Testis (tissue), 2 donors: ENCODE measurements at regions not wholly inside any gene's neighbourhood (a gene's known extent, or its start where the extent isn't known, plus 50 kb on each side); places are given as distances from the start of the nearest gene placed in this dataset.

ENCODE experiments used
- DNase-seq: peaks from one replicate; pipeline ENCODE4 v3.0.0-alpha.2; 2019
- H3K27ac ChIP-seq, 2 donors: fragments of 200-600 bp; sonication (generic); one replicate each; pipeline ENCODE4 v1.5.1; 2019
- H3K27me3 ChIP-seq: fragments of 200-600 bp; sonication (generic); one replicate; pipeline ENCODE4 v1.5.1; 2019
- H3K36me3 ChIP-seq: fragments of 200-600 bp; sonication (generic); one replicate; pipeline ENCODE4 v1.5.1; 2017; ENCODE audit warnings: low read depth; ENCODE audit errors: missing control alignments
- H3K4me1 ChIP-seq: fragments of 200-600 bp; sonication (generic); one replicate; pipeline ENCODE4 v1.5.1; 2019
- H3K4me3 ChIP-seq, 2 donors: fragments of 200-600 bp; sonication (generic); one replicate each; pipeline ENCODE4 v1.5.1; 2017 to 2019
- H3K9me3 ChIP-seq: fragments of 200-600 bp; sonication (generic); one replicate; pipeline ENCODE4 v1.5.1; 2017
- POLR2A ChIP-seq: fragments of 450-650 bp; IDR thresholded peaks from one replicate; pipeline ENCODE4 v1.6.1; 2017; ENCODE audit warnings: antibody characterized with exemption, mild to moderate bottlenecking, moderate library complexity
- WGBS, 2 donors: methylation state at CpG; one replicate each; pipeline ENCODE4 v1.1.5; 2018; 5-methylcytosine and 5-hydroxymethylcytosine counted together
- intact Hi-C: fragments of 100-400 bp; cut with DNase I; formaldehyde crosslinking; loops from one replicate; pipeline ENCODE4 v1.15.1; 2023; ENCODE audit warnings: low total_unique reads
- TF ChIP-seq, protein P1 (sequence below), 3 experiments: fragments of 450-650 bp in 2 of 3; fragments of 200-600 bp in 1 of 3; sonication (generic) in 1 of 3; IDR thresholded peaks; one replicate each; pipeline ENCODE4 v1.5.1; 2016 to 2019; ENCODE audit warnings: antibody characterized with exemption in 3 of 3, mild to moderate bottlenecking in 2 of 3, moderate library complexity in 1 of 3

DNA sequence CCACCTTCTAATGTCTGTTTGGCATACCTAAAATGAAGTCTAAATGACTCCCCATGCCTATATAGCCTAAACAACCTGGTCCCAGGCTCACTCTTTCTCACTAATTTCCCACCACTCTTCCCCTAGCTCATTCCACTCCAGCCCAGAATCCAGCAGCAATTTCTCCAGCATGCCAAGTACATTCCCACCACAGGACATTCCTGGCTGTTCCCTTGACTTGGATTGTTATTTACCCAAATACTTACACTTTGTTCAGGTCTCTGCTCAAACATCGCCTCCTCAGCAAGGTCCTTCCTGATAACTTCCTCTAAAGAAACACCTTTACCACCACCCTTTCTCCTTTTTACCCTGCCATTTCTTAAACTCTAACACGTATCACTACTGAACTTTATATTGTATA, 743.4 kb downstream of the RPS29 start:
- intact Hi-C loops = no loop called here
- H3K36me3 ChIP-seq = no peaks in the 10 kb centered on the region
- no peaks in the 10 kb centered on the region for H3K27me3 ChIP-seq
- TF ChIP-seq POLR2A = no peak
- TF ChIP-seq, protein P1, sequence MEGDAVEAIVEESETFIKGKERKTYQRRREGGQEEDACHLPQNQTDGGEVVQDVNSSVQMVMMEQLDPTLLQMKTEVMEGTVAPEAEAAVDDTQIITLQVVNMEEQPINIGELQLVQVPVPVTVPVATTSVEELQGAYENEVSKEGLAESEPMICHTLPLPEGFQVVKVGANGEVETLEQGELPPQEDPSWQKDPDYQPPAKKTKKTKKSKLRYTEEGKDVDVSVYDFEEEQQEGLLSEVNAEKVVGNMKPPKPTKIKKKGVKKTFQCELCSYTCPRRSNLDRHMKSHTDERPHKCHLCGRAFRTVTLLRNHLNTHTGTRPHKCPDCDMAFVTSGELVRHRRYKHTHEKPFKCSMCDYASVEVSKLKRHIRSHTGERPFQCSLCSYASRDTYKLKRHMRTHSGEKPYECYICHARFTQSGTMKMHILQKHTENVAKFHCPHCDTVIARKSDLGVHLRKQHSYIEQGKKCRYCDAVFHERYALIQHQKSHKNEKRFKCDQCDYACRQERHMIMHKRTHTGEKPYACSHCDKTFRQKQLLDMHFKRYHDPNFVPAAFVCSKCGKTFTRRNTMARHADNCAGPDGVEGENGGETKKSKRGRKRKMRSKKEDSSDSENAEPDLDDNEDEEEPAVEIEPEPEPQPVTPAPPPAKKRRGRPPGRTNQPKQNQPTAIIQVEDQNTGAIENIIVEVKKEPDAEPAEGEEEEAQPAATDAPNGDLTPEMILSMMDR (IDR thresholded peaks at IDR 0.05) = no peak
- no peaks in the 10 kb centered on the region for H3K9me3 ChIP-seq
- no peak for DNase-seq
- H3K27ac ChIP-seq = no peak overlapping the region
- 76 to 93% methylated on average over 2 of the region's 2 CpGs for WGBS, 2 donors
- H3K4me3 ChIP-seq = no peak overlapping the region
- H3K4me1 ChIP-seq = no peaks in the 10 kb centered on the region

DNA sequence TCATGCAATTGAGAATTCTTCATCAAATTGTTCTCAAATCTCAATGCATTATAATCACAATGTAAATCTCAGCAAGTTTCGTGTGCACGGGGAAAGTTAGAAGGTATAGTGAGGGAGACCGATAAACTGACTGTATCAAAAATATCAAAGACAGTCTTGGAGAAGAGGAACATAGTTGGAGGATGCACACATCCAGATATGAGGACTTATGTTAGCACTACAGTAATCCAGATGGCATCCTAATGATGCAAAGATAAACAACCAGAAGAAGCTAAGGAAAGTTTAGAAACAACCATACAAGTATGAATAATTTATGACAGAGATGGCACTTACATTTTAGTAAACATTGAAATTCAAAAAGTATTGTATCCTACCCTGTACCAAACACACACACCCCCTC, 760.1 kb downstream of the RPS29 start:
- 91 to 93% methylated on average over 3 of the region's 3 CpGs for whole genome bisulfite sequencing, 2 donors
- no peaks in the 10 kb centered on the region for H3K36me3 ChIP-seq
- no peaks in the 10 kb centered on the region for H3K27me3 ChIP-seq
- H3K4me3 ChIP-seq = no peak overlapping the region
- DNase-seq = no peak
- intact Hi-C loops = no loop called here
- no peaks in the 10 kb centered on the region for H3K9me3 ChIP-seq
- TF ChIP-seq POLR2A = no peak
- TF ChIP-seq, protein P1 (IDR thresholded peaks at IDR 0.05) = no peak
- no peaks in the 10 kb centered on the region for H3K4me1 ChIP-seq
- H3K27ac ChIP-seq = no peak overlapping the region

DNA sequence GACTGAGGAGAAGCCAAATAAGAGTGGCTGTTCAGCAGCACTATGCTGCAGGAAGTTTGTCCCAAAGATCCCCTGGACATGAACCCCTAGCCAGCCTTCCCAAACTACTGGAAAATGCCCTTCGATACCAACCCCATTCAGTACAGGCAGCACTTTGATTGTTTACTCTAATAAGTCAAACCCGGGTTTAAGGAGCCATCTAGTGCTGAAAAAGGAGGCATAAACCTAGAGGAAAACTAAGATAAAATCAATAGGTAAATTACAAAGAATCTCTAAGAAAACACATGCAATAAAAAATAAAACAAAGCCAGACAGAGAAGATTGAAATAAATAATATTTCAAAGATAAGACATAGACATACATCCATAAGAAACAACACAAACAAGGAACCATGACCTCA, 771.6 kb downstream of the RPS29 start:
- no peaks in the 10 kb centered on the region for H3K9me3 ChIP-seq
- H3K27me3 ChIP-seq = no peaks in the 10 kb centered on the region
- H3K27ac ChIP-seq = no peak overlapping the region
- 83 to 86% methylated on average over 2 of the region's 2 CpGs for WGBS, 2 donors
- no peak overlapping the region for H3K4me3 ChIP-seq
- no peak for DNase-seq
- TF ChIP-seq, protein P1 (IDR thresholded peaks at IDR 0.05) = no peak
- TF ChIP-seq POLR2A = no peak
- no peaks in the 10 kb centered on the region for H3K36me3 ChIP-seq
- intact Hi-C loops = no loop called here
- H3K4me1 ChIP-seq = no peaks in the 10 kb centered on the region

DNA sequence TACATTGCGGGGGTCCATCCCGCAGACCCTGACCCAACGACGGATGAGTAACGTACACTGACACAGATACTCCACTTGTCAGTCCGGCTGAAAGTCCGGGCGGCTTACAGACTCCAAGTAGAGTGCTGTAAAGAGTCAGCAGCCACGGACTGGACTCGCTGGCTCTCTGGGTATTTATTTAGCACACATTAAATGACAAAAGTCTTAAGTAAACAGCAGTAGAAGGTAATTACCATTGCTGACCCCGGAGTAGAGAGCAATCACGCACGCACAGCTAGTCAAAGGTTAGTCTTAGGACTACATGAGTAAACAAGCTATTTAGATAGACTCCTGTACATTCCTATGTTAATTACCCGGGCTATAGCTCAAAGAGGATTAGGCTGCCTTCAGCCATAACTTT, 780.9 kb downstream of the RPS29 start:
- Histone ChIP-seq H3K36me3 (no peaks in the 10 kb centered on the region), H3K4me1 (no peaks in the 10 kb centered on the region), H3K27me3 (no peaks in the 10 kb centered on the region), H3K4me3 (peak overlapping the region in 1 of 2 donors; percentile 4), H3K27ac (no peak overlapping the region), H3K9me3 (no peaks in the 10 kb centered on the region)
- peak; percentile 23 for DNase-seq
- intact Hi-C loops = no loop called here
- no peak for TF ChIP-seq POLR2A
- TF ChIP-seq, protein P1 (IDR thresholded peaks at IDR 0.05) = no peak
- WGBS, 2 donors = 37 to 48% methylated on average over 14 of the region's 14 CpGs

DNA sequence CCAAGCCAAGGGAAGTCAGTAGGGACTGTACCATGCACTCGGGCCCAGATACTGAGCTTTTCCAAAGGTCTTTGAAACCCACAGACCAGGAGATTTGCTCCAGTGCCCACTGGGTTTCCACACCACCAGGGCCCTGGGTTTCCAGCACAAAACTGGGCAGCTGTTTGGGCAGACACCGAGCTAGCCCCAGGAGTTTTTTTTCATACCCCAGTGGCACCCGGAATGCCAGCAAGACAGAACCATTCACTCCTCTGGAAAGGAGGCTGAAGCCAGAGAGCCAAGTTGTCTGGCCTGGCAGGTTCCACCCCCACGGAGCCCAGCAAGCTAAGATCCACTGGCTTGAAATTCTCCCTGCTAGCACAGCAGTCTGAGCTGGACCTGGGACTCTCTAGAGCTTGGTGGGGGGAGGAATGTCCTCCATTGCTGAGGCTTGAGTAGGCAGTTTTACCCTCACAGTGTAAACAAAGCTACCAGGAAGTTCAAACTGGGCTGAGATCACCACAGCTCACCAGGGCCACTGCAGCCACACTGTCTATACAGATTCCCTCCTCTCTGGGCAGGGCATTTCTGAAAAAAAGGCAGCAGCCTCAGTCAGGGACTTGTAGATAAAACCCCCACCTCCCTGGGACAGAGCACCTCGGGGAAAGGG, 793.7 kb downstream of the RPS29 start:
- WGBS, 2 donors = 81 to 92% methylated on average over 4 to 5 of the region's 5 CpGs
- TF ChIP-seq POLR2A = no peak
- TF ChIP-seq, protein P1 (IDR thresholded peaks at IDR 0.05) = no peak
- Histone ChIP-seq H3K4me3 (no peak overlapping the region), H3K4me1 (no peaks in the 10 kb centered on the region), H3K27me3 (no peaks in the 10 kb centered on the region), H3K9me3 (no peaks in the 10 kb centered on the region), H3K27ac (no peak overlapping the region), H3K36me3 (no peaks in the 10 kb centered on the region)
- intact Hi-C loops = no loop called here
- no peak for DNase-seq
